ENCODE measurements at regions not wholly inside any gene's neighbourhood (a gene's known extent, or its start where the extent isn't known, plus 50 kb on each side); places are given as distances from the start of the nearest gene placed in this dataset.

DNA sequence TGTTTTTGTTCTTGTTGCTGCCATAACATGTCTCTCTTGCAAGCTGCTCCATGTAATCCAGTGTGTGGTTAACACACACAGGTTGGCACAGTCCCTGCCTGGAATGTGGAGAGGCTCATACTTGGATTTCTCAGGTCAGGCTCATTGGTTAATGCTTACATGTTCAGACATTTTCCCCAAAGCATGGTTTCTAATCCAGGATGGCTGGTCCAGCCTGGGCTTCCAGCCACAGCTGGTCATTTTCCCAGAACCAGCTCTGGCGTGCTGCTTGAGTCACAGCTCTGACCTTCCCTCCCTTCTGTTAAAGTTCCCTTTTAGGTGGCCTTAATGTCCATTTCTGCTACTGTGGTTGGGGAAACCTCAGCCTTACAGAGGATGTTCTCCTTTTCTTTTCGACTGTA, 294.3 kb downstream of the TAF11L14 start (continued):
- TF ChIP-seq, protein P1, sequence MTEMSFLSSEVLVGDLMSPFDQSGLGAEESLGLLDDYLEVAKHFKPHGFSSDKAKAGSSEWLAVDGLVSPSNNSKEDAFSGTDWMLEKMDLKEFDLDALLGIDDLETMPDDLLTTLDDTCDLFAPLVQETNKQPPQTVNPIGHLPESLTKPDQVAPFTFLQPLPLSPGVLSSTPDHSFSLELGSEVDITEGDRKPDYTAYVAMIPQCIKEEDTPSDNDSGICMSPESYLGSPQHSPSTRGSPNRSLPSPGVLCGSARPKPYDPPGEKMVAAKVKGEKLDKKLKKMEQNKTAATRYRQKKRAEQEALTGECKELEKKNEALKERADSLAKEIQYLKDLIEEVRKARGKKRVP (CRISPR knock-in tag; IDR thresholded peaks at IDR 0.05) = no peak
- TF ChIP-seq RBBP5 (IDR thresholded peaks at IDR 0.05; ENCODE audit: borderline replicate concordance, insufficient read depth, low read length, poor library complexity, severe bottlenecking) (no peak), SIX5 (IDR thresholded peaks at IDR 0.05; ENCODE audit: borderline replicate concordance in 1 of 2, insufficient read depth in 1 of 2, low read depth in 1 of 2, low read length in 2 of 2) (no peak), RBM15 (IDR thresholded peaks at IDR 0.05; ENCODE audit: insufficient read depth, low read length) (no peak), NONO (IDR thresholded peaks at IDR 0.05; ENCODE audit: low read depth in 2 of 2, low read length in 1 of 2) (no peak), ZNF668 (CRISPR knock-in tag; IDR thresholded peaks at IDR 0.05) (no peak)

DNA sequence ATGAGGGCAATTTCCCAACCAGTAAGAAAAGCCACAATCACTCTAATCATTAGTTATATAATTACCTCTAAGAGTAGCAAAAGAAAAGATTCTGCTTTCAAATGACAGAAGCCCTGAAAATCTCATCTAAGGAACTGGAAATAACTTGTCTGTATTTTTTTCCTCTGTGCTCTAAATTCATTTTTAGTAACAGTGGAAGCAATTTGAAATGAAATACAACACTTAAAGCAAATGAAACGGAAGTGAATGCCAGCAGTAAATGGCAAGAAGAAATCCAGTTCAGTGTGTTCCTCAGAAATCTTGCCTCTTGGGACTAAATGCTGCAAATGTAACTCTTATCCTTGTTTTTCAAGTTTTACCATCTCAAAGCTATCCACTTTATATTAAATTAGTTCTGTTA, 294.9 kb downstream of the TAF11L14 start:
- no peak overlapping the region for H2AFZ ChIP-seq (ENCODE audit: low read depth, low read length)
- no peak for ATAC-seq
- H3K27me3 ChIP-seq (ENCODE audit: control insufficient read depth in 2 of 2, insufficient read depth in 2 of 2, low read length in 2 of 2) = no peaks in the 10 kb centered on the region
- no peaks in the 10 kb centered on the region for H3K4me1 ChIP-seq (replicated peaks in 1 of 2; ENCODE audit: control insufficient read depth in 2 of 2, insufficient read depth in 2 of 2, low read length in 2 of 2)
- H4K20me1 ChIP-seq (replicated peaks; ENCODE audit: control insufficient read depth, insufficient read depth, low read length) = no peaks in the 10 kb centered on the region
- in situ Hi-C loops (cut with MboI) = no loop called here
- ChIA-PET CTCF (ENCODE audit: low intra/inter-chr PET ratio) (no interaction called here), POLR2A (no interaction called here)
- H3K9ac ChIP-seq (ENCODE audit: insufficient read depth in 1 of 2, low read depth in 2 of 2, low read length in 2 of 2) = no peak overlapping the region
- FAIRE-seq = no peak
- no peak overlapping the region for H3K4me3 ChIP-seq
- BruUV-seq (replicated peaks) = no TSS peak
- H3K79me2 ChIP-seq (ENCODE audit: control insufficient read depth, insufficient read depth, low read length) = no peaks in the 10 kb centered on the region
- no peak for DNase-seq (ENCODE audit: extremely low read depth in 1 of 4, low spot score in 3 of 4)
- WGBS (ENCODE audit: insufficient coverage, low coverage, missing lambda C conversion rate) = 0% methylated on average over 1 of the region's 1 CpG
- H3K27ac ChIP-seq (ENCODE audit: extremely low read depth, low read depth, low read length) = no peak overlapping the region
- no peak overlapping the region for H3K4me2 ChIP-seq (ENCODE audit: insufficient read depth, low read length)
- peaks cover 2% of the 10 kb centered on the region; the same call in 1 of the 2 replicates for H3K9me3 ChIP-seq (replicated peaks; ENCODE audit: control insufficient read depth, insufficient read depth, low read depth, low read length)
- no peaks in the 10 kb centered on the region for H3K9me1 ChIP-seq (ENCODE audit: control insufficient read depth, insufficient read depth, low read length)
- intact Hi-C loops (cut with micrococcal nuclease) = no loop called here
- H3K36me3 ChIP-seq (ENCODE audit: control insufficient read depth, insufficient read depth, low read length) = no peaks in the 10 kb centered on the region
- TF ChIP-seq ZNF695 (CRISPR knock-in tag; IDR thresholded peaks at IDR 0.05) (no peak), ZNF764 (CRISPR knock-in tag; IDR thresholded peaks at IDR 0.05; ENCODE audit: low read depth) (no peak), ZNF121 (CRISPR knock-in tag; conservative IDR thresholded peaks at IDR 0.05) (no peak), NBN (IDR thresholded peaks at IDR 0.05; ENCODE audit: low read depth) (no peak), ATF1 (CRISPR knock-in tag; IDR thresholded peaks at IDR 0.05) (no peak), ATF1 (tag; IDR thresholded peaks at IDR 0.05) (no peak), SPI1 (IDR thresholded peaks at IDR 0.05; ENCODE audit: borderline replicate concordance, low read depth, low read length) (no peak), ZNF696 (CRISPR knock-in tag; conservative IDR thresholded peaks at IDR 0.05) (no peak), NR2C2 (CRISPR knock-in tag; IDR thresholded peaks at IDR 0.05) (no peak), NR2C2 (tag; IDR thresholded peaks at IDR 0.05) (no peak), RUNX1 (IDR thresholded peaks at IDR 0.05; ENCODE audit: low read depth) (no peak), ETV1 (tag; conservative IDR thresholded peaks at IDR 0.05; ENCODE audit: low read depth) (no peak), HMG20B (CRISPR knock-in tag; IDR thresholded peaks at IDR 0.05) (no peak), SNRNP70 (optimal IDR thresholded peaks at IDR 0.05; ENCODE audit: low read depth, low read length) (no peak)
- TF ChIP-seq, protein P2, sequence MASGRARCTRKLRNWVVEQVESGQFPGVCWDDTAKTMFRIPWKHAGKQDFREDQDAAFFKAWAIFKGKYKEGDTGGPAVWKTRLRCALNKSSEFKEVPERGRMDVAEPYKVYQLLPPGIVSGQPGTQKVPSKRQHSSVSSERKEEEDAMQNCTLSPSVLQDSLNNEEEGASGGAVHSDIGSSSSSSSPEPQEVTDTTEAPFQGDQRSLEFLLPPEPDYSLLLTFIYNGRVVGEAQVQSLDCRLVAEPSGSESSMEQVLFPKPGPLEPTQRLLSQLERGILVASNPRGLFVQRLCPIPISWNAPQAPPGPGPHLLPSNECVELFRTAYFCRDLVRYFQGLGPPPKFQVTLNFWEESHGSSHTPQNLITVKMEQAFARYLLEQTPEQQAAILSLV (tag; IDR thresholded peaks at IDR 0.05) = no peak
- TF ChIP-seq, protein P3, sequence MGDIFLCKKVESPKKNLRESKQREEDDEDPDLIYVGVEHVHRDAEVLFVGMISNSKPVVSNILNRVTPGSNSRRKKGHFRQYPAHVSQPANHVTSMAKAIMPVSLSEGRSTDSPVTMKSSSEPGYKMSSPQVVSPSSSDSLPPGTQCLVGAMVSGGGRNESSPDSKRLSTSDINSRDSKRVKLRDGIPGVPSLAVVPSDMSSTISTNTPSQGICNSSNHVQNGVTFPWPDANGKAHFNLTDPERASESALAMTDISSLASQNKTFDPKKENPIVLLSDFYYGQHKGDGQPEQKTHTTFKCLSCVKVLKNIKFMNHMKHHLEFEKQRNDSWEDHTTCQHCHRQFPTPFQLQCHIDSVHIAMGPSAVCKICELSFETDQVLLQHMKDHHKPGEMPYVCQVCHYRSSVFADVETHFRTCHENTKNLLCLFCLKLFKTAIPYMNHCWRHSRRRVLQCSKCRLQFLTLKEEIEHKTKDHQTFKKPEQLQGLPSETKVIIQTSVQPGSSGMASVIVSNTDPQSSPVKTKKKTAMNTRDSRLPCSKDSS (IDR thresholded peaks at IDR 0.05; ENCODE audit: low read depth, partially characterized antibody) = no peak
